Transverse colon (tissue), 4 donors: ENCODE measurements at regions not wholly inside any gene's neighbourhood (a gene's known extent, or its start where the extent isn't known, plus 50 kb on each side); places are given as distances from the start of the nearest gene placed in this dataset.

ENCODE experiments used
- DNase-seq: peaks from one replicate; pipeline ENCODE4 v3.0.0-alpha.2; 2019
- H3K27ac ChIP-seq, 4 donors: fragments of 200-600 bp; sonication (generic); 2 replicates each; pipeline ENCODE4 v1.5.1; 2016 to 2018; ENCODE audit warnings: inconsistent platforms in 4 of 4
- H3K27me3 ChIP-seq: fragments of 200-600 bp; sonication (generic); 2 replicates; pipeline ENCODE4 v1.5.1; 2017; ENCODE audit warnings: inconsistent platforms
- H3K36me3 ChIP-seq, 4 donors: fragments of 200-600 bp; sonication (generic); 2 replicates each; pipeline ENCODE4 v1.5.1; 2017 to 2019; ENCODE audit warnings: inconsistent platforms in 4 of 4
- H3K4me1 ChIP-seq, 4 donors: fragments of 200-600 bp; sonication (generic); 2 replicates each; pipeline ENCODE4 v1.5.1; 2017 to 2020; ENCODE audit warnings: inconsistent platforms in 4 of 4
- H3K4me3 ChIP-seq, 4 donors: fragments of 200-600 bp; sonication (generic); 1 replicate in 1 of 4; 2 replicates in 3 of 4; pipeline versions ENCODE4 v1.5.1 to v1.6.1; 2017 to 2019; ENCODE audit warnings: inconsistent platforms in 4 of 4
- H3K9me3 ChIP-seq, 2 donors: fragments of 200-600 bp; sonication (generic); 2 replicates each; pipeline ENCODE4 v1.5.1; 2017 to 2019; ENCODE audit warnings: inconsistent platforms in 2 of 2
- EP300 ChIP-seq: sonication (generic); formaldehyde crosslinking; IDR thresholded peaks from one replicate; pipeline ENCODE4 v1.6.1; 2017; ENCODE audit warnings: antibody characterized with exemption, low read depth
- POLR2A ChIP-seq: fragments of 450-650 bp; IDR thresholded peaks from one replicate; pipeline ENCODE4 v1.6.1; 2016; ENCODE audit warnings: antibody characterized with exemption, mild to moderate bottlenecking, moderate library complexity
- POLR2AphosphoS5 ChIP-seq, 3 donors: sonication (generic); formaldehyde crosslinking; IDR thresholded peaks; one replicate each; pipeline ENCODE4 v1.6.1; 2016; ENCODE audit warnings: antibody characterized with exemption in 3 of 3
- WGBS, 2 donors: methylation state at CpG; one replicate each; pipeline ENCODE4 v1.1.5; 2018; ENCODE audit warnings: low coverage in 1 of 2; 5-methylcytosine and 5-hydroxymethylcytosine counted together
- in situ Hi-C, 4 donors: fragments of 200-750 bp; cut with MboI; loops; one replicate each; pipeline versions ENCODE4 v1.15.0 to v1.15.1; 2017; ENCODE audit warnings: low sequenced_read_pairs in 3 of 4, low pct_ligation_motif_present in 1 of 4, low pct_unique_long_range_greater_than_20kb in 1 of 4
- intact Hi-C: fragments of 100-400 bp; cut with DNase I; formaldehyde crosslinking; loops from one replicate; pipeline ENCODE4 v1.15.1; 2023; ENCODE audit warnings: low total_unique reads
- TF ChIP-seq, protein P1 (sequence below), 5 experiments: fragments of 200-600 bp in 3 of 5; fragments of 450-650 bp in 2 of 5; sonication (generic) in 3 of 5; IDR thresholded peaks; 1 replicate in 2 of 5; 2 replicates in 3 of 5; pipeline ENCODE4 v1.5.1; 2016 to 2017; ENCODE audit warnings: antibody characterized with exemption in 5 of 5, inconsistent platforms in 3 of 5, mild to moderate bottlenecking in 2 of 5, moderate library complexity in 1 of 5

DNA sequence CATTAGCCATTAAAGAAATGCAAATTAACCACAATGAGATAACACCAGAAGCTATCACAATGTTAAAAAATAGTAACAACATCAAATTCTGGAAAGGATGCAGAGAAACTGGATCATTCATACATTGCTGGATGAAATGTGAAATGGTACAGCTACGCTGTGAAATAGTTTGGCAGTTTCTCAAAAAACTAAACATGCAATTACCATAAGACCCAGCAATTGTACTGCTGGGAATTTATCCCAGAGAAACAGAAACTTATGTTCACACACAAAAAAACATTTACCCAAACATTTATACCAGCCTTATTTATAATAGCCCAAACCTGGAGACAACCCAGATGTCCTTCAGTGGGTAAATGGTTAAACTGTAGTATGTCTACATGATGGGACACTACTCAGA lies 592.9 kb downstream of the ZNF608 start:
- Histone ChIP-seq H3K27me3 (no peaks in the 10 kb centered on the region), H3K27ac (no peak overlapping the region), H3K36me3 (no peaks in the 10 kb centered on the region), H3K4me1 (peaks cover 0 to 15% (median 2%) of the 10 kb centered on the region in 4 donors), H3K4me3 (no peak overlapping the region), H3K9me3 (peaks cover 29% of the 10 kb centered on the region in 2 donors)
- in situ Hi-C loops, result no loop called here
- no peak for DNase-seq
- intact Hi-C loops, result no loop called here
- TF ChIP-seq EP300, result no peak
- no peak for TF ChIP-seq POLR2AphosphoS5 (IDR thresholded peaks at IDR 0.05)
- TF ChIP-seq POLR2A, result no peak
- TF ChIP-seq, protein P1, sequence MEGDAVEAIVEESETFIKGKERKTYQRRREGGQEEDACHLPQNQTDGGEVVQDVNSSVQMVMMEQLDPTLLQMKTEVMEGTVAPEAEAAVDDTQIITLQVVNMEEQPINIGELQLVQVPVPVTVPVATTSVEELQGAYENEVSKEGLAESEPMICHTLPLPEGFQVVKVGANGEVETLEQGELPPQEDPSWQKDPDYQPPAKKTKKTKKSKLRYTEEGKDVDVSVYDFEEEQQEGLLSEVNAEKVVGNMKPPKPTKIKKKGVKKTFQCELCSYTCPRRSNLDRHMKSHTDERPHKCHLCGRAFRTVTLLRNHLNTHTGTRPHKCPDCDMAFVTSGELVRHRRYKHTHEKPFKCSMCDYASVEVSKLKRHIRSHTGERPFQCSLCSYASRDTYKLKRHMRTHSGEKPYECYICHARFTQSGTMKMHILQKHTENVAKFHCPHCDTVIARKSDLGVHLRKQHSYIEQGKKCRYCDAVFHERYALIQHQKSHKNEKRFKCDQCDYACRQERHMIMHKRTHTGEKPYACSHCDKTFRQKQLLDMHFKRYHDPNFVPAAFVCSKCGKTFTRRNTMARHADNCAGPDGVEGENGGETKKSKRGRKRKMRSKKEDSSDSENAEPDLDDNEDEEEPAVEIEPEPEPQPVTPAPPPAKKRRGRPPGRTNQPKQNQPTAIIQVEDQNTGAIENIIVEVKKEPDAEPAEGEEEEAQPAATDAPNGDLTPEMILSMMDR (IDR thresholded peaks at IDR 0.05), result no peak
- WGBS, 2 donors, result 96 to 100% methylated on average over 1 of the region's 1 CpG

DNA sequence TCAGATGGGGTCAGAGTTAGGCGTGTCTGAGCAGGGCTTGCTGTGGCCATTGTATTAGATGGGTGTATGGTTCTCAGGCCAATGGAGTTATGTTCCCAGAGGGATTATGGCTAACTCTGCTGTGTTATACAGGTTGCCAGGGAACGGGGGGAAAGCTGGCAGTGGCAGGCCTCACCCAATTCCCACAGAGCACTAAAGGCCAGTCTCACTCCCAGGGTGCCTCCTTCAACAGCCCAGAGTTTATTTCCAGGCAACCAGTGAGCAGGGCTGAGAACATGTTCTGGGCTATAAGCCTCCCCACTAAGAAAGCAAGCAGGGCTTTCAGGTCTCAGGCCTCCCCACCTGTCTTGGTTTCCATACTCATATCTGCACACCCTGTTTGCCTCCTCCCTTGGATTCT lies 597.9 kb downstream of the ZNF608 start:
- in situ Hi-C loops, result no loop called here
- no peaks in the 10 kb centered on the region for H3K27me3 ChIP-seq
- no peak for DNase-seq
- peaks cover 6 to 14% of the 10 kb centered on the region in 2 donors for H3K9me3 ChIP-seq
- intact Hi-C loops, result no loop called here
- H3K36me3 ChIP-seq, result no peaks in the 10 kb centered on the region
- WGBS, 2 donors, result 89 to 100% methylated on average over 1 to 2 of the region's 2 CpGs
- TF ChIP-seq POLR2A (no peak), POLR2AphosphoS5 (IDR thresholded peaks at IDR 0.05) (no peak), EP300 (no peak)
- TF ChIP-seq, protein P1 (IDR thresholded peaks at IDR 0.05), result no peak
- no peaks in the 10 kb centered on the region for H3K4me1 ChIP-seq
- no peak overlapping the region for H3K4me3 ChIP-seq
- no peak overlapping the region for H3K27ac ChIP-seq

DNA sequence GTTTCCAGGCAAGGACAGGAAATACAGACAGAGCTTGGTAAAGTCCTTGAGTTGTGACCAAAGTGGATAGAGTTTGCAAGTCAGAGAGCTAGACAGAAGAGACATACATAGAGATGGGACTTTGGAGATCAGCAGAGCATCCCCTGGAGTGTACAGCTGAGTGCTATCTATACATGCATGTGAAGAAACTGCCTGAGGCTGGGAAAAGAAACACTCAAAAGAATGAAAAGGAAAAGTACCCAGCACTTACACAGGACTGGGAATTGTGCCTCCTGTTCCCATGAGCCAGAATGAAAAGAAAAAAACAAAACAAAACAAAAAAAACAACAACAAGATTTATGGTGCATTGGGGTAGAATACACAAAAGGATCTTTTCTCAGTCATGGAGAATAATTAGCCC lies 606.4 kb downstream of the ZNF608 start:
- no peaks in the 10 kb centered on the region for H3K36me3 ChIP-seq
- H3K27ac ChIP-seq, result no peak overlapping the region
- H3K4me3 ChIP-seq, result no peak overlapping the region
- H3K9me3 ChIP-seq, result no peaks in the 10 kb centered on the region
- intact Hi-C loops (no loop called here), in situ Hi-C loops (no loop called here)
- no peaks in the 10 kb centered on the region for H3K27me3 ChIP-seq
- H3K4me1 ChIP-seq, result no peaks in the 10 kb centered on the region
- no peak for DNase-seq
- TF ChIP-seq, protein P1 (IDR thresholded peaks at IDR 0.05), result no peak

DNA sequence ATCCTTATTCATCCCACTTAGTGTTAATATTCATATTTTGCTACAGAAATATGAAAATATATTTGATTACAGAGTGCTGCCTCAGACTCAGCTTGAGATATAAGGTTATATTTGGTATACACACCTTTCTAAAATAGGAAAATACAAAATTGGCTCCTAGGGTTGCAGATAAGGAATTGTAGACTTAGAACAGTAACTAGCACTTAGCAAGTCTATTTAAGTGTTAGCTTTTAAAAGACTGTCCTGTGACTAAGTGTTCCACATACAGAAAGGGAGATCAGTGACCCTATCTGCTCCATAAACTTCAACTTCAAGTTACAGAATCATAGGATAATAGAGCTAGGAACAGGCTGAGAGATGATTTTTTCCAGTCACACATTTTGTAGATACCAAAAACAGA lies 607.0 kb downstream of the ZNF608 start:
- Histone ChIP-seq H3K4me3 (no peak overlapping the region), H3K36me3 (no peaks in the 10 kb centered on the region), H3K27ac (no peak overlapping the region), H3K4me1 (no peaks in the 10 kb centered on the region), H3K27me3 (no peaks in the 10 kb centered on the region), H3K9me3 (no peaks in the 10 kb centered on the region)
- in situ Hi-C loops (no loop called here), intact Hi-C loops (no loop called here)
- DNase-seq, result no peak
- TF ChIP-seq EP300, result no peak
- TF ChIP-seq POLR2A, result no peak
- TF ChIP-seq, protein P1 (IDR thresholded peaks at IDR 0.05), result no peak
- TF ChIP-seq POLR2AphosphoS5 (IDR thresholded peaks at IDR 0.05), result no peak
